ENCODE measurements at regions not wholly inside any gene's neighbourhood (a gene's known extent, or its start where the extent isn't known, plus 50 kb on each side); places are given as distances from the start of the nearest gene placed in this dataset.

DNA sequence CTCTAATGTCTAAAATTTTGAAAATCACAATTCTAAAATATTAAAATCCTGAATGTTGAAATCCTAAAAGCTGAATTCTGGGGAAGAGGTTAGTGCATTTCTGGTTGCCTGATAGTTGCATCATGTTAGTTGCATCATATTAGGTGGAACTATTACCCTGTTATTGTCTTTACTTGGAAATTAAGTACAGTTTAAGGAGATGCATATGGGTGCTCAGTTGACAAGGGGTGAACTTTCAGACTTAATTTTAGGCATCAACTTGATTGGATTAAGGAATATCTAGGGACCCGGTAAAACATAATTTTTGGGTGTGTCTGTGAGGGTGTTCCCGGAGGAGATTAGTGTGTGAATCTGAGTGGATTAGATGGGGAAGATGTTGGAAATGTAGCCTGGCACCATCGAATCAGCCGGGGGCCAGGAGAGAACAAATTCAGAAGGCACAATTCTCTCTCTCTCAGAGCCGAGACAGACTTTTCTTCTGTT, 409.8 kb downstream of the PLCL1 start (continued):
- TF ChIP-seq ZBTB33 (CRISPR knock-in tag; IDR thresholded peaks at IDR 0.05) (no peak), DACH1 (IDR thresholded peaks at IDR 0.05; ENCODE audit: partially characterized antibody) (no peak), ZBTB1 (CRISPR knock-in tag; IDR thresholded peaks at IDR 0.05; ENCODE audit: borderline replicate concordance, low read depth) (no peak), RFX5 (IDR thresholded peaks at IDR 0.05; ENCODE audit: low read depth, low read length) (no peak), POLR3G (IDR thresholded peaks at IDR 0.05; ENCODE audit: extremely low read depth, insufficient read length, insufficient replicate concordance) (no peak), MTA1 (IDR thresholded peaks at IDR 0.05; ENCODE audit: borderline replicate concordance) (no peak), TCF15 (CRISPR knock-in tag; IDR thresholded peaks at IDR 0.05) (peak; percentile 89; the same call in 1 of the 2 replicates), ZNF134 (CRISPR knock-in tag; conservative IDR thresholded peaks at IDR 0.05) (peak; percentile 74), KAT8 (IDR thresholded peaks at IDR 0.05; ENCODE audit: low read depth) (no peak), ZNF3 (CRISPR knock-in tag; IDR thresholded peaks at IDR 0.05) (peak; percentile 52; the same call in 1 of the 2 replicates), SMAD3 (CRISPR knock-in tag; conservative IDR thresholded peaks at IDR 0.05) (peak; percentile 97), SIN3A (IDR thresholded peaks at IDR 0.05; ENCODE audit: borderline replicate concordance in 2 of 2, control insufficient read depth in 1 of 2, low read depth in 2 of 2, low read length in 2 of 2) (no peak), HDAC6 (IDR thresholded peaks at IDR 0.05; ENCODE audit: low read depth, low read length) (no peak), TSC22D4 (tag; IDR thresholded peaks at IDR 0.05) (no peak), TAL1 (IDR thresholded peaks at IDR 0.05) (no peak), CBFA2T2 (conservative IDR thresholded peaks at IDR 0.05) (no peak), ZNF79 (CRISPR knock-in tag; IDR thresholded peaks at IDR 0.05; ENCODE audit: low read depth) (peak; percentile 90), CXXC5 (CRISPR knock-in tag; IDR thresholded peaks at IDR 0.05) (peak; percentile 81), JUND (IDR thresholded peaks at IDR 0.05; ENCODE audit: borderline replicate concordance, low read depth, low read length) (peak; percentile 78), JUND (tag; IDR thresholded peaks at IDR 0.05; ENCODE audit: borderline replicate concordance, low read depth, low read length) (peak; percentile 59; the same call in 1 of the 3 replicates), SRSF1 (IDR thresholded peaks at IDR 0.05; ENCODE audit: low read depth, low read length) (no peak), PCBP1 (IDR thresholded peaks at IDR 0.05; ENCODE audit: low read depth, low read length, poor library complexity, severe bottlenecking) (no peak), SRSF9 (IDR thresholded peaks at IDR 0.05; ENCODE audit: borderline replicate concordance, low read depth, low read length) (no peak), RBFOX2 (IDR thresholded peaks at IDR 0.05; ENCODE audit: low read depth, low read length) (0 out of 2 replicates have a peak, but pooled peaks have one; percentile 18), PML (IDR thresholded peaks at IDR 0.05; ENCODE audit: low read length) (no peak), PCBP2 (IDR thresholded peaks at IDR 0.05; ENCODE audit: low read depth, low read length, poor library complexity, severe bottlenecking) (no peak), GATA2 (CRISPR knock-in tag; IDR thresholded peaks at IDR 0.05) (no peak), ZNF384 (IDR thresholded peaks at IDR 0.05; ENCODE audit: low read depth, low read length) (no peak), MAFG (tag; conservative IDR thresholded peaks at IDR 0.05) (no peak), ZNF165 (CRISPR knock-in tag; IDR thresholded peaks at IDR 0.05; ENCODE audit: borderline replicate concordance) (peak; percentile 93), MTA2 (IDR thresholded peaks at IDR 0.05; ENCODE audit: low read depth) (no peak), FOS (IDR thresholded peaks at IDR 0.05; ENCODE audit: extremely low read depth, insufficient read length) (no peak)
